ENCODE measurements at regions not wholly inside any gene's neighbourhood (a gene's known extent, or its start where the extent isn't known, plus 50 kb on each side); places are given as distances from the start of the nearest gene placed in this dataset.

GRCh38 chr11:92829671-92830070 is 139.8 kb upstream of the MTNR1B start:
- TF ChIP-seq POLR2A (IDR thresholded peaks at IDR 0.05; ENCODE audit: low read length), result no peak
- no peak for TF ChIP-seq GATA1 (IDR thresholded peaks at IDR 0.05; ENCODE audit: low read depth, low read length)
